Astrocyte (in vitro differentiated cells and primary cell): ENCODE measurements at regions not wholly inside any gene's neighbourhood (a gene's known extent, or its start where the extent isn't known, plus 50 kb on each side); places are given as distances from the start of the nearest gene placed in this dataset.
A peak's percentile ranks its signal among the peaks of the same experiment; 100 is the strongest.
"Not testable (repeated sequence)": the region's sequence is repeated elsewhere in the genome, so short reads cannot be mapped to it uniquely, and the experiment has no call there.

Experiments
- DNase-seq: peaks from one replicate; pipeline ENCODE4 v3.0.0-alpha.2; 2010; ENCODE audit warnings: low read depth
- FAIRE-seq: peaks from 2 replicates; lab custom pipeline; 2011; peaks lifted over from hg19 to GRCh38; lab: Jason Lieb, UNC
- H2AFZ ChIP-seq: 2 replicates; pipeline ENCODE4 v1.6.0; 2012; ENCODE audit warnings: low read depth, low read length, inconsistent platforms
- H3K27ac ChIP-seq: 2 replicates; pipeline ENCODE4 v1.5.1; 2011; ENCODE audit warnings: low read depth, low read length, inconsistent platforms
- H3K27me3 ChIP-seq: 2 replicates; pipeline ENCODE4 v1.6.0; 2011; ENCODE audit warnings: low read length, inconsistent platforms; ENCODE audit not compliant: insufficient read depth
- H3K36me3 ChIP-seq: 2 replicates; pipeline ENCODE4 v1.5.1; 2011; ENCODE audit warnings: low read length, inconsistent platforms; ENCODE audit not compliant: insufficient read depth
- H3K4me1 ChIP-seq: 2 replicates; pipeline ENCODE4 v1.5.1; 2011; ENCODE audit warnings: low read length, inconsistent platforms; ENCODE audit not compliant: insufficient read depth
- H3K4me2 ChIP-seq: 2 replicates; pipeline ENCODE4 v1.6.0; 2012; ENCODE audit warnings: low read length, inconsistent platforms
- H3K4me3 ChIP-seq: 2 replicates; pipeline ENCODE4 v1.5.1; 2011; ENCODE audit warnings: low read depth, mild to moderate bottlenecking, low read length, inconsistent platforms; ENCODE audit not compliant: insufficient read depth
- H3K79me2 ChIP-seq: 2 replicates; pipeline ENCODE4 v1.6.0; 2012; ENCODE audit warnings: mild to moderate bottlenecking, low read length, inconsistent platforms; ENCODE audit not compliant: insufficient read depth
- H3K9ac ChIP-seq: 2 replicates; pipeline ENCODE4 v1.6.0; 2012; ENCODE audit warnings: mild to moderate bottlenecking, low read length, inconsistent platforms
- H3K9me3 ChIP-seq: 2 replicates; pipeline ENCODE4 v1.5.1; 2012; ENCODE audit warnings: low read depth, mild to moderate bottlenecking, low read length, inconsistent platforms; ENCODE audit not compliant: insufficient read depth
- H4K20me1 ChIP-seq: 2 replicates; pipeline ENCODE4 v1.6.0; 2012; ENCODE audit warnings: low read length, inconsistent platforms; ENCODE audit not compliant: insufficient read depth
- H3K27ac Mint-ChIP-seq: one replicate; pipeline ENCODE4 v1.8.0; 2021; ENCODE audit warnings: mild to moderate bottlenecking, mixed read lengths; ENCODE audit not compliant: unreplicated experiment
- H3K27me3 Mint-ChIP-seq: one replicate; pipeline ENCODE4 v1.8.0; 2021; ENCODE audit warnings: low read depth, mixed read lengths; ENCODE audit not compliant: unreplicated experiment
- H3K36me3 Mint-ChIP-seq: one replicate; pipeline ENCODE4 v1.8.0; 2021; ENCODE audit warnings: low read depth, mixed read lengths; ENCODE audit not compliant: unreplicated experiment
- H3K4me1 Mint-ChIP-seq: one replicate; pipeline ENCODE4 v1.8.0; 2021; ENCODE audit warnings: low read depth, mixed read lengths; ENCODE audit not compliant: unreplicated experiment
- H3K4me3 Mint-ChIP-seq: one replicate; pipeline ENCODE4 v1.8.0; 2021; ENCODE audit warnings: mild to moderate bottlenecking, moderate library complexity, mixed read lengths; ENCODE audit not compliant: unreplicated experiment
- H3K9me3 Mint-ChIP-seq: one replicate; pipeline ENCODE4 v1.8.0; 2021; ENCODE audit warnings: mild to moderate bottlenecking, mixed read lengths; ENCODE audit not compliant: unreplicated experiment
- CTCF ChIP-seq: IDR thresholded peaks from 2 replicates; pipeline ENCODE4 v1.5.1; 2011; ENCODE audit warnings: low read depth, mild to moderate bottlenecking, inconsistent platforms, low read length, moderate library complexity; ENCODE audit not compliant: insufficient read depth
- EZH2 ChIP-seq: IDR thresholded peaks from 2 replicates; pipeline ENCODE4 v1.6.1; 2012; ENCODE audit warnings: mild to moderate bottlenecking, low read length, inconsistent platforms; ENCODE audit not compliant: insufficient read depth

- Mint-ChIP-seq H3K9me3 (no peaks in the 10 kb centered on the region), H3K27me3 (peaks cover 31% of the 10 kb centered on the region), H3K4me3 (no peak overlapping the region), H3K36me3 (peaks cover 3% of the 10 kb centered on the region), H3K27ac (no peak overlapping the region), H3K4me1 (peaks cover 9% of the 10 kb centered on the region)
- Histone ChIP-seq H3K9me3 (no peaks in the 10 kb centered on the region), H3K9ac (no peak overlapping the region), H3K36me3 (no peaks in the 10 kb centered on the region), H3K27me3 (peaks cover 45% of the 10 kb centered on the region), H3K27ac (no peak overlapping the region), H3K79me2 (no peaks in the 10 kb centered on the region), H3K4me1 (no peaks in the 10 kb centered on the region), H3K4me3 (no peak overlapping the region), H3K4me2 (no peak overlapping the region), H4K20me1 (no peaks in the 10 kb centered on the region), H2AFZ (no peak overlapping the region)
- no peak for FAIRE-seq
- no peak for TF ChIP-seq EZH2
- no peak for TF ChIP-seq CTCF
- no peak for DNase-seq
Measured at GRCh38 chr1:148347781-148348180, 135.3 kb downstream of the PPIAL4G start.

- not testable (repeated sequence) for H3K27ac ChIP-seq, H3K9ac ChIP-seq, FAIRE-seq, H3K79me2 ChIP-seq, H3K9me3 ChIP-seq, H3K4me3 Mint-ChIP-seq, H3K9me3 Mint-ChIP-seq, H3K36me3 ChIP-seq, H3K36me3 Mint-ChIP-seq, H3K4me2 ChIP-seq, H3K4me1 ChIP-seq, H3K4me3 ChIP-seq, H4K20me1 ChIP-seq
- Mint-ChIP-seq H3K4me1 (peaks cover 20% of the 10 kb centered on the region), H3K27me3 (peaks cover 12% of the 10 kb centered on the region), H3K27ac (peak overlapping the region; percentile 29)
- H3K27me3 ChIP-seq: peaks cover 27% of the 10 kb centered on the region
- peak; percentile 59 for TF ChIP-seq CTCF
- H2AFZ ChIP-seq: peak overlapping the region; percentile 44
- peak; percentile 51 for DNase-seq
Measured at GRCh38 chr1:148345659-148346151, 137.4 kb downstream of the PPIAL4G start.

- not testable (repeated sequence) for H3K4me3 ChIP-seq, H3K36me3 Mint-ChIP-seq, FAIRE-seq, H3K4me1 ChIP-seq, H4K20me1 ChIP-seq, H3K79me2 ChIP-seq, H3K9me3 ChIP-seq, H3K4me2 ChIP-seq, DNase-seq, H3K9me3 Mint-ChIP-seq, H3K4me3 Mint-ChIP-seq, H3K27me3 Mint-ChIP-seq, H2AFZ ChIP-seq, H3K36me3 ChIP-seq, H3K27ac ChIP-seq, H3K27ac Mint-ChIP-seq, H3K9ac ChIP-seq
- H3K27me3 ChIP-seq: peaks cover 19% of the 10 kb centered on the region
- H3K4me1 Mint-ChIP-seq: peaks cover 20% of the 10 kb centered on the region
Measured at GRCh38 chr1:148344651-148345050, 138.5 kb downstream of the PPIAL4G start.

GRCh38 chr1:148341729-148342128 lies 141.4 kb downstream of the PPIAL4G start:
- not testable (repeated sequence) for H3K4me2 ChIP-seq, DNase-seq, FAIRE-seq, H3K36me3 ChIP-seq, H3K9me3 Mint-ChIP-seq, H3K27ac Mint-ChIP-seq, H4K20me1 ChIP-seq, H3K9me3 ChIP-seq, H3K9ac ChIP-seq, H3K27me3 Mint-ChIP-seq, H3K27ac ChIP-seq, H3K4me3 ChIP-seq, H3K4me3 Mint-ChIP-seq, H3K79me2 ChIP-seq, H3K4me1 ChIP-seq, H3K36me3 Mint-ChIP-seq, H2AFZ ChIP-seq, H3K27me3 ChIP-seq
- H3K4me1 Mint-ChIP-seq: peaks cover 20% of the 10 kb centered on the region

- H3K36me3 ChIP-seq, H3K4me3 ChIP-seq, H3K27me3 ChIP-seq, H3K79me2 ChIP-seq, H3K27ac ChIP-seq, H3K4me1 ChIP-seq, H2AFZ ChIP-seq, H3K9me3 Mint-ChIP-seq, H4K20me1 ChIP-seq, H3K9me3 ChIP-seq, FAIRE-seq, H3K27me3 Mint-ChIP-seq, H3K4me2 ChIP-seq, H3K36me3 Mint-ChIP-seq, DNase-seq, H3K4me1 Mint-ChIP-seq, H3K27ac Mint-ChIP-seq, H3K9ac ChIP-seq: not testable (repeated sequence)
- peak overlapping the region; percentile 24 for H3K4me3 Mint-ChIP-seq
Measured at GRCh38 chr1:148336121-148336918, 146.8 kb downstream of the PPIAL4G start.
